GM12878 (cell line): ENCODE measurements at regions not wholly inside any gene's neighbourhood (a gene's known extent, or its start where the extent isn't known, plus 50 kb on each side); places are given as distances from the start of the nearest gene placed in this dataset.

Source experiments
- ATAC-seq: fragments of 200-7000 bp; cut with Tn5 transposase; 3 replicates; pipeline ENCODE4 v1.9.1; 2020; ENCODE audit warnings: mild to moderate bottlenecking, moderate library complexity
- BruUV-seq: library from RNA; stranded (reverse); fragments of 400-500 nt; replicated peaks from 2 replicates; lab custom pipeline; 2021; lab: Mats Ljungman, UMichigan
- CTCF ChIA-PET: fragments of 300-600 bp; sonication (Branson Sonifier 250); formaldehyde crosslinking; extraction: SDS; loops from one replicate; lab custom pipeline; 2021; ENCODE audit warnings: inconsistent platforms; lab: Yijun Ruan, JAX
- POLR2A ChIA-PET: fragments of 350-600 bp; formaldehyde crosslinking; extraction: SDS; loops from one replicate; lab custom pipeline; 2021; ENCODE audit warnings: inconsistent platforms; lab: Charles Lee
- RAD21 ChIA-PET: fragments of 300-600 bp; sonication (Branson Sonifier 250); formaldehyde crosslinking; loops from one replicate; lab custom pipeline; 2023; ENCODE audit warnings: antibody characterized with exemption; ENCODE audit not compliant: unreplicated experiment; lab: Charles Lee
- SMC1A ChIA-PET: fragments of 300-600 bp; sonication (Branson Sonifier 250); formaldehyde crosslinking; loops from one replicate; lab custom pipeline; 2023; ENCODE audit not compliant: unreplicated experiment, uncharacterized antibody; lab: Charles Lee
- DNase-seq: peaks from one replicate; pipeline ENCODE4 v3.0.0-alpha.2; 2011; ENCODE audit warnings: low read depth, low spot score
- FAIRE-seq: peaks from 3 replicates; lab custom pipeline; 2011; peaks lifted over from hg19 to GRCh38; lab: Jason Lieb, UNC
- H2AFZ ChIP-seq: 2 replicates; pipeline ENCODE4 v1.6.0; 2011; ENCODE audit warnings: low read depth, low read length, control low read depth; ENCODE audit not compliant: control insufficient read depth
- H3K27ac ChIP-seq: 2 replicates; pipeline ENCODE4 v1.5.1; 2011; ENCODE audit warnings: control low read depth; ENCODE audit not compliant: control insufficient read depth, insufficient read depth
- H3K27me3 ChIP-seq, 2 experiments: replicated peaks in 1 of 2; 2 replicates each; pipeline versions ENCODE4 v1.6.0 to v1.6.1; 2011; ENCODE audit warnings: low read length in 1 of 2; ENCODE audit not compliant: control insufficient read depth in 2 of 2, insufficient read depth in 2 of 2
- H3K36me3 ChIP-seq, 2 experiments: 2 replicates each; pipeline ENCODE4 v1.5.1; 2011; ENCODE audit warnings: low read length in 1 of 2; ENCODE audit not compliant: control insufficient read depth in 2 of 2, insufficient read depth in 2 of 2
- H3K4me1 ChIP-seq: 2 replicates; pipeline ENCODE4 v1.6.1; 2011; ENCODE audit warnings: mild to moderate bottlenecking, low read length, moderate library complexity, mixed read lengths; ENCODE audit not compliant: control insufficient read depth, insufficient read depth
- H3K4me2 ChIP-seq: 2 replicates; pipeline ENCODE4 v1.6.0; 2011; ENCODE audit warnings: control low read depth; ENCODE audit not compliant: control insufficient read depth, insufficient read depth
- H3K4me3 ChIP-seq: fragments of 200-600 bp; sonication (generic); 2 replicates; pipeline ENCODE4 v1.5.1; 2016
- H3K79me2 ChIP-seq: 2 replicates; pipeline ENCODE4 v1.6.0; 2011; ENCODE audit warnings: low read length; ENCODE audit not compliant: control insufficient read depth, insufficient read depth
- H3K9ac ChIP-seq: 2 replicates; pipeline ENCODE4 v1.8.0; 2011; ENCODE audit warnings: low read length, control low read depth, mixed read lengths; ENCODE audit not compliant: control insufficient read depth, insufficient read depth
- H3K9me3 ChIP-seq: replicated peaks from 3 replicates; pipeline ENCODE4 v1.5.1; 2011; ENCODE audit warnings: mild to moderate bottlenecking, low read length; ENCODE audit not compliant: control insufficient read depth, insufficient read depth
- H4K20me1 ChIP-seq: 2 replicates; pipeline ENCODE4 v1.6.0; 2011; ENCODE audit not compliant: control insufficient read depth, insufficient read depth
- CHD1 ChIP-seq: IDR thresholded peaks from 2 replicates; pipeline ENCODE4 v1.6.1; 2012; ENCODE audit warnings: low read depth, low read length, improper control_type of control experiment
- PKNOX1 ChIP-seq: fragments of 450-650 bp; IDR thresholded peaks from 2 replicates; pipeline ENCODE4 v1.6.1; 2016; ENCODE audit warnings: mild to moderate bottlenecking
- PRDM15 ChIP-seq: fragments of 450-650 bp; formaldehyde crosslinking; IDR thresholded peaks from 2 replicates; pipeline ENCODE4 v1.4.0; 2020; ENCODE audit warnings: mild to moderate bottlenecking, moderate library complexity
- REST ChIP-seq: IDR thresholded peaks from 2 replicates; pipeline ENCODE4 v1.6.1; 2012; ENCODE audit warnings: mild to moderate bottlenecking, low read depth, low read length
- TCF7 ChIP-seq: IDR thresholded peaks from 2 replicates; pipeline ENCODE4 v1.6.1; 2014; ENCODE audit warnings: antibody characterized with exemption, borderline replicate concordance
- in situ Hi-C: fragments of 300-500 bp; cut with MboI; formaldehyde crosslinking; loops from 9 replicates; pipeline ENCODE4 v1.14.3; 2018; ENCODE audit warnings: mixed read lengths
- intact Hi-C: fragments of 100-400 bp; cut with micrococcal nuclease; formaldehyde crosslinking; loops from one replicate; pipeline ENCODE4 v1.14.2; 2022; ENCODE audit not compliant: unreplicated experiment

GRCh38 chr14:38350102-38350501 is 94.2 kb upstream of the CLEC14A start (continued):
- TF ChIP-seq REST: no peak
- TF ChIP-seq PKNOX1: no peak
- no peak for TF ChIP-seq PRDM15 (CRISPR knock-in tag)
- no peak for TF ChIP-seq CHD1
- TF ChIP-seq, all 136 proteins: peak for 0

- no peak for FAIRE-seq
- no peak for DNase-seq
- intact Hi-C loops (no loop called here), in situ Hi-C loops (no loop called here)
- Histone ChIP-seq H3K9me3 (no peaks in the 10 kb centered on the region), H4K20me1 (no peaks in the 10 kb centered on the region), H3K9ac (no peak overlapping the region), H2AFZ (no peak overlapping the region), H3K27ac (no peak overlapping the region), H3K27me3 (no peaks in the 10 kb centered on the region), H3K4me1 (no peaks in the 10 kb centered on the region), H3K4me2 (no peak overlapping the region), H3K4me3 (no peak overlapping the region), H3K79me2 (no peaks in the 10 kb centered on the region), H3K36me3 (no peaks in the 10 kb centered on the region)
- ChIA-PET RAD21 (no interaction called here), CTCF (no interaction called here), POLR2A (no interaction called here), SMC1A (no interaction called here)
- no peak for TF ChIP-seq TCF7
- no TSS peak for BruUV-seq
- ATAC-seq: no peak
Measured at GRCh38 chr14:38342803-38343202, 86.9 kb upstream of the CLEC14A start.
